HFFc6 (cell line): ENCODE measurements at regions not wholly inside any gene's neighbourhood (a gene's known extent, or its start where the extent isn't known, plus 50 kb on each side); places are given as distances from the start of the nearest gene placed in this dataset.

Experiments used
- DNase-seq: peaks from one replicate; pipeline ENCODE4 v3.0.0-alpha.2; 2018
- H3K27ac Mint-ChIP-seq: 2 replicates; pipeline ENCODE4 v1.8.0; 2020; ENCODE audit warnings: mild to moderate bottlenecking, mixed read lengths
- H3K27me3 Mint-ChIP-seq: 2 replicates; pipeline ENCODE4 v1.8.0; 2021; ENCODE audit warnings: mild to moderate bottlenecking, moderate library complexity, mixed read lengths; ENCODE audit not compliant: insufficient read depth
- H3K36me3 Mint-ChIP-seq: 2 replicates; pipeline ENCODE4 v1.8.0; 2021; ENCODE audit warnings: low read depth, mixed read lengths
- H3K4me1 Mint-ChIP-seq: 2 replicates; pipeline ENCODE4 v1.8.0; 2020; ENCODE audit warnings: low read depth, mixed read lengths
- H3K4me3 Mint-ChIP-seq: 2 replicates; pipeline ENCODE4 v1.8.0; 2020; ENCODE audit warnings: mild to moderate bottlenecking, moderate library complexity, mixed read lengths
- H3K9me3 Mint-ChIP-seq: 2 replicates; pipeline ENCODE4 v1.8.0; 2020; ENCODE audit warnings: mild to moderate bottlenecking, mixed read lengths
- TF ChIP-seq, protein P1 (sequence below): fragments of 200-600 bp; sonication (generic); IDR thresholded peaks from 2 replicates; pipeline ENCODE4 v1.5.0; 2021; ENCODE audit warnings: antibody characterized with exemption, mild to moderate bottlenecking

DNA sequence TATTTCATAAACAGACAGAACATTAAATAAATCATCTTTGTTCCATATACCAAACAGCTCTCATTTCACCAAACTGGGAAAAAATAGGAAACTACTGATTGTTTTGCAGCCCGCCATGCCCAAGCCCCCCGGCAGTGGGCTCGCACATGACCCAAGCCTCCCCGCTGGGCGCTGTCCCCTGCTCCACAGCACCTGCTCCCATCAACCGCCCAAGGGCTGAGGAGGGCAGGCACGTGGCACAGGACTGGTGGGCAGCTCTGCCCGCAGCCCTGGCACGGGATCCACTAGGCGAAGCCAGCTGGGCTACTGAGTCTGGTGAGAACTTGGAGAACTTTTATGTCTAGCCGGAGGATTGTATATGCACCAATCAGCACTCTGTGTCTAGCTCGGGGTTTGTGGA, 554.8 kb upstream of the CCNG1 start:
- H3K36me3 Mint-ChIP-seq, result no peaks in the 10 kb centered on the region
- no peak overlapping the region for H3K4me3 Mint-ChIP-seq
- no peaks in the 10 kb centered on the region for H3K27me3 Mint-ChIP-seq
- no peaks in the 10 kb centered on the region for H3K4me1 Mint-ChIP-seq
- H3K27ac Mint-ChIP-seq, result no peak overlapping the region
- H3K9me3 Mint-ChIP-seq, result peaks cover 40% of the 10 kb centered on the region
- no peak for DNase-seq
- TF ChIP-seq, protein P1, sequence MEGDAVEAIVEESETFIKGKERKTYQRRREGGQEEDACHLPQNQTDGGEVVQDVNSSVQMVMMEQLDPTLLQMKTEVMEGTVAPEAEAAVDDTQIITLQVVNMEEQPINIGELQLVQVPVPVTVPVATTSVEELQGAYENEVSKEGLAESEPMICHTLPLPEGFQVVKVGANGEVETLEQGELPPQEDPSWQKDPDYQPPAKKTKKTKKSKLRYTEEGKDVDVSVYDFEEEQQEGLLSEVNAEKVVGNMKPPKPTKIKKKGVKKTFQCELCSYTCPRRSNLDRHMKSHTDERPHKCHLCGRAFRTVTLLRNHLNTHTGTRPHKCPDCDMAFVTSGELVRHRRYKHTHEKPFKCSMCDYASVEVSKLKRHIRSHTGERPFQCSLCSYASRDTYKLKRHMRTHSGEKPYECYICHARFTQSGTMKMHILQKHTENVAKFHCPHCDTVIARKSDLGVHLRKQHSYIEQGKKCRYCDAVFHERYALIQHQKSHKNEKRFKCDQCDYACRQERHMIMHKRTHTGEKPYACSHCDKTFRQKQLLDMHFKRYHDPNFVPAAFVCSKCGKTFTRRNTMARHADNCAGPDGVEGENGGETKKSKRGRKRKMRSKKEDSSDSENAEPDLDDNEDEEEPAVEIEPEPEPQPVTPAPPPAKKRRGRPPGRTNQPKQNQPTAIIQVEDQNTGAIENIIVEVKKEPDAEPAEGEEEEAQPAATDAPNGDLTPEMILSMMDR, result no peak

DNA sequence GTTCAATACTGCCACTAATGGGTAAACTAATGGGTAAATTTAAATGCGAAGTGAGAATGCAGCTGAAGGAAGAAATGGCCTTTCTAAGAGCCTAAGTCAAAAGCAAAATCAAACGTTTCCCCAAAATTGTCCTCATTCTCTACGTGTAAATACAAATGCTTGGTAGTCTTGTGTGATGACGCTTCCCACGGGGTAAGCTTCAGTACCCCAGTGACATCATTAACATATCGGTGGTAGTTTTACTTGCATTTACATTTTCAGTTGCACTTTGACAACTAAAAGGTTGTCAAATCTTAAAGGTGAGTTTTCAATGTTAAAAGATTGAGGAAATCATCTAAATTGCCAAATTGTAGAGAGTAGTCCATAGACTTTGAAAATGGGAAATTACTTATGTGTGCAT, 550.7 kb upstream of the CCNG1 start:
- peaks cover 22% of the 10 kb centered on the region for H3K9me3 Mint-ChIP-seq
- no peaks in the 10 kb centered on the region for H3K36me3 Mint-ChIP-seq
- H3K27me3 Mint-ChIP-seq, result no peaks in the 10 kb centered on the region
- H3K27ac Mint-ChIP-seq, result no peak overlapping the region
- no peaks in the 10 kb centered on the region for H3K4me1 Mint-ChIP-seq
- no peak overlapping the region for H3K4me3 Mint-ChIP-seq
- no peak for DNase-seq
- TF ChIP-seq, protein P1, result no peak

DNA sequence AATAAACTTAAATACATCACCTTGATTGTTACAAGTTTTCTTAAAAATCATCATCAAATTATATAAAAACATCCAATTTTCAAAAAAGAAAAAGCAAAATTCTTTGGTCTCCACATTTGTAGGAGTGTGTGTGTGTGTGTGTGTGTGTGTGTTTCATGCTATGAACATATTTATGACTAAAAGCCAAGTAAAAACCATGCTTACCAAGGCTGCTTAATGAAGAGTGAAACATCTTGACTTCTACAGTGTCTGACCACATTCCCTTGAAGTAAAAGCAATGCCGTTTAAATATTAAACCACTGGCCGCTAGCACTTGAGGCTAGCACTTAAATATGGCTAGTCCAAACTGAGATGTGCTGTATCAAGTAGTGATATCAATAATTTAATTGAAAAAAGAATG, 549.1 kb upstream of the CCNG1 start:
- Mint-ChIP-seq H3K4me1 (no peaks in the 10 kb centered on the region), H3K4me3 (no peak overlapping the region), H3K9me3 (peaks cover 18% of the 10 kb centered on the region), H3K36me3 (no peaks in the 10 kb centered on the region), H3K27me3 (no peaks in the 10 kb centered on the region), H3K27ac (no peak overlapping the region)
- TF ChIP-seq, protein P1, result no peak
- no peak for DNase-seq

DNA sequence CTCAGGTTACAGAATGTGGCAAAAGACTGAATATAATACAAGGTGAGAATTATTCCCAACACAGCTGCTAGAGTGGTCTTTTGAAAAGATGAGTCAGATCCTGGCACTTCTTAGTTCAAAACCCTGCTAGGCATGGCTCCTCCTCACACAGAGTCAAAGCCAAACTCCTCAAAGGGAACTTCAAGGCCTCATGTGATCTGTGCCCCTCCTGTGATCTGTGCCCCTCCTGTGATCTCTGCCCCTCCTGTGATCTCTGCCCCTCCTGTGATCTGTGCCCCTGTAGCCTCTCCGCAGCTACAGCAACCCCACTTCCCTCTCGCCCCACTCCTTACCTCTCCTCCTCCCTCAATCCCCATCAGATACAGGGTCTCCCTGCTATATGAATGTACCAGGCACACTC, 525.5 kb upstream of the CCNG1 start:
- Mint-ChIP-seq H3K27me3 (no peaks in the 10 kb centered on the region), H3K4me3 (no peak overlapping the region), H3K36me3 (no peaks in the 10 kb centered on the region), H3K9me3 (peaks cover 32% of the 10 kb centered on the region), H3K4me1 (no peaks in the 10 kb centered on the region), H3K27ac (no peak overlapping the region)
- no peak for DNase-seq
- TF ChIP-seq, protein P1, result no peak

DNA sequence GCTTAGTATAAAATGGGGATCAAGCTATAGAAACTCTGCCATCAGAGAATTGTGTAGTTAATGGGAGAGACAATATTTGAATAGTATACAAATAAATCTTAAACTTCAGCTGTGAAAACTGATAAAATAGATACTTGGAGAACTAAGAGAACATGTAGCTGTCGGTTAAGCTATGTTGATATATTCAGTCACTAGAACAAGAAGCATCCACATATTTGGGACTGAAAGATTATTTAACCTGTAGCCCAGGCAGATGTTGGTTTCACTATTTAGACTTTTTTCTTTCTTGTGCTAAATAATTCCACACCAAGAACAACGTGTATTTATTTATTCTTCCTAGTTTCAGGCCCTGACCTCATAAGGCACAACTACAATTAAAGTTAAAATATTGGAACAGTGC, 521.0 kb upstream of the CCNG1 start:
- no peak overlapping the region for H3K4me3 Mint-ChIP-seq
- TF ChIP-seq, protein P1, result no peak
- no peak for DNase-seq
- H3K9me3 Mint-ChIP-seq, result peaks cover 39% of the 10 kb centered on the region
- H3K27ac Mint-ChIP-seq, result no peak overlapping the region
- no peaks in the 10 kb centered on the region for H3K27me3 Mint-ChIP-seq
- H3K36me3 Mint-ChIP-seq, result no peaks in the 10 kb centered on the region
- H3K4me1 Mint-ChIP-seq, result no peaks in the 10 kb centered on the region

DNA sequence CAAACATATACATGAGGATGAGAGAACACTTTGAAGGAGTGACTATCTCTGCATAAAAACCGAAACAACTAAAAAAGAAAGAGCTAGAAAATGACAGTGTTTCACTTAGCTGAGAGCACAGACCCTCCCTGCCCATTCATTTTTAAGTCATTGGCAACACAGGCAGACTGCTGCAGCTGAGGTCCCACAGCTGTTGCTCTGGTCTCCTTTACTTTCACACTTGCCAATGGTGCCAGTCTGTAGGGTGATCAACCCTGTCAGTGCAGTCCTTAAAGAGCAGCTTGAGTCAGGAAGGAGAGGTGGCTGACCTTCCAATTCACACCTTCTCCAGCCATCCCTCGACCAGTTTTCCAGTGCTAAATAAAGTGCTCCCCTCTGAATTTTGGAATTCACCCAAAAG, 508.3 kb upstream of the CCNG1 start:
- Mint-ChIP-seq H3K36me3 (no peaks in the 10 kb centered on the region), H3K4me1 (no peaks in the 10 kb centered on the region), H3K4me3 (no peak overlapping the region), H3K27me3 (no peaks in the 10 kb centered on the region; the same call in 1 of the 2 replicates), H3K9me3 (peaks cover 39% of the 10 kb centered on the region), H3K27ac (no peak overlapping the region)
- TF ChIP-seq, protein P1, result no peak
- DNase-seq, result no peak
